Cerebellar nuclear complex (tissue), 1 donor: ENCODE measurements at regions not wholly inside any gene's neighbourhood (a gene's known extent, or its start where the extent isn't known, plus 50 kb on each side); places are given as distances from the start of the nearest gene placed in this dataset.
"Not testable (repeated sequence)": the region's sequence is repeated elsewhere in the genome, so short reads cannot be mapped to it uniquely, and the experiment has no call there.

Experiments used
- DNase-seq, 2 experiments: peaks; one replicate each; lab custom pipeline; 2025; lab: John Stamatoyannopoulos, UW

DNA sequence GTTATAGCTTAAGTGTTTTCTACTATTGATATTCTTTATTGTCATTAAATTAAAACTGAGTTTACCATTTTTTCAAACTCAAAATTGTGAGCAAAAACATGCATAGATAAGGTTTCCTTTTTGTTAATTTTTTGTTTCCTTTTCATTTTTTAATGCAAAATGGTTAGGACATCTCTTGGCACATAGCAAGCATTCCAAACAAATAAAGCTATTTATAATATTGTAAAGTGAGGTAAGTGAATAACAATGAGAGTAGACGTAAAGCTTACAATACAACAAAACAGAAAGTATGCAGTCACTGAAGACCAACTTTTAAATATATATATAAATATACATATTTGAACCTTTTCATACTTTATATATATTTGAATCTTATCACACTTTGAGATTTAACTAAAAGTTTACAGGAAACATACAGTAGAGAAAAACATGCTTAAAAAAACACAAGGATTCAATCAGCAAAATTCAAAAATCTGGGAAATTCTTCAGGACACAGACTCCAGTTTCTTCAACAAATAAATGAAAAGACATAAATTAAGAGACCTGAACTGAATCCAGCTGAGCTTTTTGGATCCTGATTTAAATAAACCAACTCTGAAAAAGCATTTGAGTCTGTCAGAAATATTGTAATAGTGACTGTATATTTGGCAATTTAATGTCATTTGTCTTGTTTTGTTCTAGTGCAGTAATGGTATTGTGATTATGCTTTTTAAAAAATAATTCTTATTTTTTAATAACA lies 67.5 kb upstream of the SAMSN1 start:
- DNase-seq, result no peak

DNA sequence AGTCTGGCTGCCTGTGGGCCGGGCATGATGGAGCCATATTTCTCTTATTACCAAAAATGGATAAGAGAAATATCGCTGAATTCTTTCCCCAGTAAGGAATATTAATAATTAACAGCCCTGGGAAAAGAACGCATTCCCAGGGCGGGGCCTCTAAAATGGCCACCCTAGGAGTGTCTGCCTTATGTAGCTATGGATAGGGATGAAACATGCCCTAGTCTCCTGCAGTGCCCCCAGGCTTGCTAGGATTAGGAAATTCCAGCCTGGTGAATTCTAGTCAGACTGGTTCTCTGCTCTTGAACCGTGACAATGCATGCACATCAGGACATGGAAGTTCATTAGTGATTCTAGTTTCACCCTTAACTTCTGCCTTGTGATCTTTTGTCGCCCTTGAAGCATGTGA lies 64.0 kb upstream of the SAMSN1 start:
- not testable (repeated sequence) for DNase-seq

DNA sequence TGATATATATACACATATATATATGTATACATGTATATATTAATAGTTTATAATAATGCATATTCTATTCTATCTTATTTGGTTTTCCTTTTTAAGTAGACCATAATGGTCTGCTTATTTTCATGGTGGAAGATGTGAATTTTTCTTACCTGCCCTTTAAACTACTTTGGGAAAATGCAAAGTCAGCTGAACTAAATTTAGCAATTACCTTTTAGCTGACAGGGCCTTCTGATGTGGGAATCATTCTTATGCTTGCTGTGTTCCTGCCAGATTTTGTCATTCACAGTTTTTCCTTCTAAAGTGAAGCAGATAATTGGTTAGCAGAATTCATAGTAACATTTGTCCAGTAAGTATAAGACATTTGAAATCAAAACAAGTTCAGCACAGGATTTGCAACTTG lies 63.2 kb upstream of the SAMSN1 start:
- no peak for DNase-seq

DNA sequence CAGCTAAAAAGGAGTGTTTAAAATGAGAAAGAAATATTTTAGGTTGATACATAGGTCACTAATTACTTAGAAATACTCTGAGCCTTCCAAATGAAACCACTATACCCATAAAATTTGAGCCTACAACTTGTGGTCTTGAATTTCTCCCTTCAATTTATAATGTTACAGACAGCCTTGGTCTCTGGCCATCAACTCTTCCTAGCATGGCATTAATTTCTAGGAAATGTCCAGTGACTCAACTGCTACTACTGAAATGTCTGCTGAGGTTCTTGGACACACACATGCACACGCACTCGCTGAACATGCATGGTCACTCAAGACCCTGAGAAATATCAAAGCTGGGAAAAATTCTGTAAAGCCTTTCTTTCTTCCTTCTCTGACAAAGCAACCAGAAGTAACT lies 61.1 kb upstream of the SAMSN1 start:
- DNase-seq, result no peak

DNA sequence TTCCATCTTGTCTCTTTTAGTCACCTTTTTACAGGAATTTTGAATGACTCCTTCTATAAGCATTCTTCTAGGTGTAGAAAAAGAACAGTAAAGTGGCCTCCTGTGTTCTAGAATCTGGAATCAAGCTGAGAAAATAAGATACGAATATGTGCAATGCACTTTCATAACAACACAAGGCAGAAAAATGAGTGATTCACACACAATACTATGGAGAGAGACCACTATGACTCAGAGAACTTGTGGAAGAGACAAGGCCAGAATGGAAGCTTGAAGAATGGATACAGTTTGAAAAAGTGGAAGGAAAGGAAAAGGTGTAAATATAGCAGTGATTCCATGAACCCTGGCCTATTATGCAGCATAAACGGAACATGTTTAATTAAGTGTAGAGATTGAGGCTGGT lies 57.1 kb upstream of the SAMSN1 start:
- DNase-seq, result no peak

DNA sequence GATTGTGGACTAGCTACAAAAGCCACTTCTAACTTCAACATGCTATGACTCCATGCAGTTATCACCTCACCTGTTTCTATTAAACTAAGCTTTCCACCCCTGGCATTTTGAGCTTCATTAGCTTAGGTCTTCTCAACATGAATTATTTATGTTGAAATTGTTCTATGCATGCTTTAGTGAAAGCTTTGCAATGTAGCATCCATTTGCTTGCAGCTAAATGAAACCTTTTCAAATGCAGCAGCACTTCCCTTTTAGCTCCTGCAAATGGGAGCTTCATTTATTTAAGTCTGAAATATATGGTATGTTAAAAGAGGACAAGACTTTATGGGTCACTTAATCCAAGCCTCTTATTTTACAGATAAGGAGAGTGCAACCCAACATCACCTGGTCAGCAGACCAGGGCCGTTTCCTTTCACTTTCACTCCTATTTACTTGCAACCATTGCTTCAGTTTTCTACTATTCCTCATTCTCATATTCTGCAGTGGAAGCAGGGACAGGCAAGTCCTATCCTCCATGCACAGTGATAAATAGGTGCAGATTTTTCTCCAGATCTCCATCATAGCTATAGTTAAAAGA lies 56.4 kb upstream of the SAMSN1 start:
- no peak for DNase-seq

DNA sequence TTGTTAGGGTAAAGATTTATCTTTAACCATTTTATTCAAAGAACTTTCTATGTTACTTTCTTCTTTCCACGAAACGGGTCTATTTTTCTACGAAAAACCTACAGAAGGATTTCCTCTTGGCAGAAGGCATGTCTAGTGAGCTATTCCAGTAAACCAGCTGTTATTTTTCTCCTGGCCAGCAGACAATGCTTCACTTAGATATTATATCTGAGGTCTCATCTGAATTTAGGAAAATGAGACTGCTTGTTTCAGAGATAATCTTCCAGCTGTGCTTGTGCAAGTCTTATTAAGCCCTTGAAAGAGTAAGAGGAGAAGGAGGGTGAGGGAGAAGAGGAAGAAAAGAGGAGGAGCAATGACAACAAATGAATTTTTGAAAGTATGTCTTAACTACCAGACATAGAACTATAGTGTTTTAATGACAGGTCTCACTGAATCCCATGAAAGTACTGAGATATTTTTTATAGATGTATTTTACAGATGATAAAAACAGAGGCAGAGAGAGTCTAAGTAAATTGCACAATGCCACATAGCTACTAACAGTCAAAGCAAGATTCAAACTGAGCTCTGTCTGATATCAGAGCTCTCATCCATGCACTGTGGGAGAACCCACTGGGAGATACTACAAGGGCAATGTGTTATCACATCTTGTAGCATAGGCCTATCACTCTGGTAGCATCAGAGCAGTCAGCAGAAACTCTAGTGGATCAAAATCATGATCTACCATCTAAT lies 54.6 kb upstream of the SAMSN1 start:
- DNase-seq, result no peak

DNA sequence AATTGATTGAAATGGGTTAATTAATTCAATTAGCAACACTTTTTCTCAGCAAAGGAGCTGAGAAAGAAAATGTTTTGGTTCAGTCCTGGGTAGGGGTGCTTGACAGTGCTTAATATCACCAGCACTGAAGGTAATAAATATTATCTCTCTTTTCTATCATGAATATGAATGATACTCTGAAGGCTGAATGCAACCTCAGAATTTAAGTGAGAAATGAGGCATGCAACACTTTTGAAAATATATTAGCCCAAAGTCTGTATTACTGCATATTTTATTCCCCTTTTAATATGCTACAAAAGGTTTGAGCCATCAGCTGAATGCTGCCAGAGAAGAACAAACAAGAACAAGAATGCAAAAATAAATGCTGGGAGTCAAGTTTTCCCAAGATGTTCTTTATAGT lies 52.0 kb upstream of the SAMSN1 start:
- DNase-seq, result no peak
